Activated CD4-positive, alpha-beta T cell treated with anti-CD3 and anti-CD28 coated beads, Interleukin-2, amount 50 U/mL, for 4 hours (primary cell): ENCODE measurements at regions not wholly inside any gene's neighbourhood (a gene's known extent, or its start where the extent isn't known, plus 50 kb on each side); places are given as distances from the start of the nearest gene placed in this dataset.

Experiments used
- DNase-seq, 2 experiments: peaks; one replicate each; pipeline ENCODE4 v3.0.0-alpha.2; 2020

DNA sequence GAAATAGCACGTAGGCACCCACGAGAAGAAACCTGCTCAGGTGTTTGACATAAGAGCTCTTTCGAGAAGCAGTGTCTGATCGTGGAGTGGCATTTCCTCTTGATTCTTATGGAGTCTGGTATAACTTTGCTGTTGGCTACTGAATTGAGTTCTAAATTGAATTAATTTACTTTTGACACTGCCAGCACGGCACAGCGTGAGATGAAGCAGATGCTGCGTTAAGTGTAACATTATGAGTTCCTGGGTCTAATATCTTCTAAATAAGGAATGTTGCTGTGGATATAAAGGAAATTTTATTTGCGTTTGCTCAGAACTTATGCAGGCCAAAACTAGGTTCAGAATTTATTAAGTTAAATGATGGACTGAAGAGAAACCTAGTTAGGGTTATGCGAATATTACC is 919.9 kb downstream of the TUSC7 start:
- DNase-seq = no peak

DNA sequence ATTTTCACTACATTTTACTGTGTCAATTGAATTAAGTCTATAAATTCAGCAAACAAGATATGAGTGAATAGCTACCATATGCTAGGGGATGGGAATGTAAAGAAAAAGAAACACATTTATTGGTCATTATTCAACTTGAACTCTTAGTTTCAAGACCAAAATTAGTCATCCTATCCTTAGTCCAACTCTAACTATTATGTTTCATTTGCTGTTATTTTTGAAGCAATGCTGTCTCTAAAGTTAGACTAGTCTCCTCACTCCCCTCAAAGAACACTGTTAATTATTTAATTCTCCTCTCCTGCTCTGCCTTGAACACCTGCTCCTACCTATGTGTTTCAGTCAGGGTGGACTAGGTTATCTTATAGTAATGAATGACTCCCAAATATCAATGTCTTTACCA is 920.9 kb downstream of the TUSC7 start:
- DNase-seq = no peak

DNA sequence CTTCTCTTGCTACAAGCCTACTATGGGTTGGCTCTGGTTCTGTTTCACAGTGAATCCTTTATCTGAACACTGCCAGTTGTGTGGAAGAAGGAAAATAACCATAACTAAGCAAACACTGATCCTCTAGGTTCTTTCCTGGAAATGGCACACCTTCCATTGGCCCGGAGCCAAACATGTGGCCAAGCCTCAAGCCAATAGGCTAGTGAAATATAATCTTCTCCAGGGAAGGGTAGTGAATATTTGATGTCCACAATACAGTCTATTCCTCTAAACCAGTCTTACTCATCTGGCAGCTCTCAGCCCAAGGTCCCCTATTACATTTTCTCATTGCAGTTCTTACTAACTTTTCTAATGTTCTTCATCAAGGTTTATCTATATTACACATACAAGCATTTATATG is 921.3 kb downstream of the TUSC7 start:
- no peak for DNase-seq

DNA sequence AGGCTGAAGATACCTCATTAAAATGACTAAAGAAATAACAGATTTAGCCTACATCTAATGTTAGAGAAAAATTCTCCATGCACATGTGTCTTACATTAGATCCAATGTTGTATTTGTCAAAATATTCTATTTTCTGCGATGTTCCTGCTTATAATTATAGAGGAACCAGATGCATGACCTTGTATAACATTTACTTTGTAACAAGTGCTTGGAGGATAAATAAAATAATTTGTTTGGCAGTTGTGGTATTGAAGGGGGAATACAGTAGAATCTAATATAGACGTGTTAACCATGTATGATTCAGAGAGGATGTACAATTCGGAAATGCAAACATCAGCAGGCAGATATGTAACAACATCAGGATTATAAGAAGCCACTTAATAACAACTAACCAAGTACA is 922.2 kb downstream of the TUSC7 start:
- no peak for DNase-seq

DNA sequence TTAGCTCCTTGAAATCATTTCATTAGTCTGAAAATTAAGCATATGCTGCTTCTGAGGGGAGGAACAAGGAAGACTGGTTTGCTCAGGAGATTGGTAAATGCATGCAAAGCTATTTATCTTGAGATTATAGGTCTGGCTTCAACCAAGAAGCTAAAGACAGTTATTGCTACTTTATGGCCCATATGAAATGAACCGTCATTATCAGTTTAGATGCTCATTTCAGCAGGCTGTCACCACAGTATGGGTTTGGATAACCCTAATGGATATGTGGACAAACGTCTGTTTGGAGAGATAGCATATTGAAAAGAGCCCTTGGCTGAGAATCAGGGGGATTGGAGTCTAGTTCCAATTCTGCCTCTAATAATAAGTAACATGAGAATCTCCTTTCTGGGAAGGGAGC is 922.6 kb downstream of the TUSC7 start:
- no peak for DNase-seq

DNA sequence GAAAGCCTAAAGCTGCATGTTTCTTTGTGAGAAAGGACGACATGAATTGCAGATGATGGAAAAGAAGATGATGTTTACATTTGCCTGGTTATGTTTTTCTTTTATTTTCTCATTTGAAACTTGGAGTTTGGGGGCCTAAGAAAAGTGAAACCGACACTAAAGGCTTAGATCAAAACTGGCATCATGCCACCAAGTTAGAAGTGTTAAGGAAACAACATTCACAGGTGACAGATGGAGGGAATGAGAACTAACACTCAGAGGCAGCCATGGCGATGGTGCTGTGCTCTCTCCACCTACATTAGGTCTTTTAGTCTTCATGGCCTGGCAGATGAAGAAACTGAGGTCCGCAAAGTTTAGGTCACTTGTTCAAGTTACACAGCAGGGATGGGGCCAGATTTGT is 923.6 kb downstream of the TUSC7 start:
- no peak for DNase-seq

DNA sequence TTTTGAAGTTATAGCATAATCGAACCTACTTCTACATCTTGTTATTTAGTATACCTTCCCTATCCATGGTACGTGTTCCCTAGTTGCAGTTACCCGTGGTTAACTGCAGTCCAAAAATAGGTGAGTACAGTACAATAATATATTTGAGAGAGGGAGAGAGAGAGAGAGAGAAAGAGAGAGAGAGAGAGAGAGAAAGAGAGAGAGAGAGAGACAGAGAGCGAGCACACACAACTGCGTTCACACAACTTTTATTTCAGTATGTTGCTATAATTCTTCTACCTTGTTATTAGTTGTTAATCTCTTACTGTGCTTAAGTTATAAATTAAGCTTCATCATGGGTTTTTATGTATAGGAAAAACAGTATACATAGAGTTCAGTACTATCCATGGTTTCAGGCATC is 928.1 kb downstream of the TUSC7 start:
- DNase-seq = no peak

DNA sequence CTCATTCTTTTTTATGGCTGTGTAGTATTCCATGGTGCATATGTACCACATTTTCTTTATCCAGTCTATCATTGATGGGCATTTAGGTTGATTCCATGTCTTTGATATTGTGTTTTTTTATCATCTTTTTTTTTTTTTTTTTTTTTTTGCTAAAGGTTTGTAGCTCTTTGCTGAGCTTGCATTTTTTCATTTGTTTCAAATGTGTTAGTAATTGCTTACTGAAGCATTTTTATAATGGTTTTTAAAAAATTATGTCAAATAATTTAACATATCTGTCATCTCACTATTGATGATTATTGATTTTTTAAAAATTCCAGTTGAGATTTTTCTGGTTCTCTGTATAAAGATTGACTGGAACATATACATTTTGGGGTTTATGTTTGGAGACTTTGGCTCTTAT is 934.6 kb downstream of the TUSC7 start:
- DNase-seq = no peak

DNA sequence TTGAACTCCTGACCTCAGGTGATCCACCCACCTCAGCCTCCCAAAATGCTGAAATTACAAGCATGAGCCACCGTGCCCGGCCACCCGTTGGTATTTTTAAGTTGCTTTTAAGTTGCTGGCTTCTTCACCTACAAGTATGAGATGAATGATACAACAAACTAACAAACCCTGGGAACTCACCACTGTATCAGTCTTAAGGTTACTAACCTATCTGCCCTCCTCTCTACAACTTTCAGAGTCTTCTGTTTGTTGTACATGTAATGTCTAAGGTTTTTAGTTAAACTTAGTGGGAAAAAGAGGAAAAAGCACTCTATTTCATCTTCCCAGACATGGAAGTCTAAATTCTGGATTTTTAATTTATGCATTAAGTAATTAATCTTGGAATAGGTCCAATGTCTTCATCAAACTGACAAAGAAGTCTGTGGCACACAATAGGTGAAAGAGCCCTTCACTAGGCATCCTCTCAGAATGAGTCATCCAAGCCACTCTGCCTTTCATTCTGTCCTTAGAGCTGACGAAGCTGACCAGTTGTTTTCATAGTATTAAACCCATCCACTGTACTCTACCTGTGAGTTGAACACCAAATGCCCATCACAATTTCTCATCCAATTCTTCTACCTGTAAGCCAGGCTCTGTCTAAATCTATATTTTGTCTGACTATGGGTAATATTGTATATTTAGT is 936.1 kb downstream of the TUSC7 start:
- no peak for DNase-seq

DNA sequence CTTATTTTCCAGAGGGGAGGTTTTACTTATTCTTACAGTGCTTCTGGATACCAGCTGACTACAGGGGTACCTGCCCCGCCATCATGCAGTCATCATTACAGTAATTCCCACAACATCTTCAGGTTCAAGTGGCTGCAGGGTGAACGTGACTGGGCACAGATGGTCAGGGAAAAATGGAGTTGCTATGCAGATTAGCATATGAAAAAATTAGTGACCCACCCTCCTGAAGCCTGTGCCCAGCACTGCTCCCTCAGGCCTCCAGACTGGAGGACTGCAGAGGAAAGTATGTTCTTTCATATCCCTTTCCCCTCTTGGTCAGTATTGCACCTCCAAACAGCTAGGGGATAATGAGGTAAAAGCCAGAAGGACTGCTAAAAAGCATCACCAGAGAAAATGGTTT is 937.9 kb downstream of the TUSC7 start:
- no peak for DNase-seq

DNA sequence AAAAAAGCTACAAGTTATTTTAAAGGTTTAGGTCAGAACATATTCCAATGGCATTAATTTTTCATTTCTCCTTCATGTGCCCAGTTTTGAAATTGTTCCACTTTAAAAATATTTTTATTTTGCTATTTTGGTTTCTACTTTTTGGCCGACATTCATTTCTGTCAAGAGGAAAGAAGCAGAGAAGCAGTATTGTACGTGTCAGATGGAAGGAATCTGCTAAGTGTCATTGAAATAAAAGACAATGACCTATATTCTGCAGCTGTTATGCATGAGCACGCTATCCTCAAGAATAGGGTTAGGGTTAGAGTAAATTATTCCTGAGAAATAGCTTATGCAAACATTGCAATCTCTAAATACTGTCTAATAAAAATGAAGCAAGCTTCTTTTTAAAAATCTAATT is 941.7 kb downstream of the TUSC7 start:
- no peak for DNase-seq

DNA sequence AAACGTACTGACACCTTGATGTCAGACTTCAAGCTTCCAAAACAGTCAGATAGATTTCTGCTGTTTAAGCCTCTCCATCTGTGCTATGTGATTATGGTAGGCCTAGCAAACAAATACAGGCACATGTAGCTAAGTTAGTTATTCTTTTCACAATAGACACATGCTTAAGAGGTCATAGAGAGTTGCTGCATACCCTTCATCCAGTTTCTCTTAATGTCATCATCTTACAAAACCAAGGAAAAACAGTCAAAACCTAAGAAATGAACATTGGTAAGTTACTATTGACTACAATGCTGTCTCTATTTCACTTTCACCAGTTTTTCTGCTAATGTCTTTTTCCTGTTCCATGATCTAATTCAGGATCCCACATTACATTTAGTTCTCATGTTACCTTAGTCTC is 946.8 kb downstream of the TUSC7 start:
- no peak for DNase-seq

DNA sequence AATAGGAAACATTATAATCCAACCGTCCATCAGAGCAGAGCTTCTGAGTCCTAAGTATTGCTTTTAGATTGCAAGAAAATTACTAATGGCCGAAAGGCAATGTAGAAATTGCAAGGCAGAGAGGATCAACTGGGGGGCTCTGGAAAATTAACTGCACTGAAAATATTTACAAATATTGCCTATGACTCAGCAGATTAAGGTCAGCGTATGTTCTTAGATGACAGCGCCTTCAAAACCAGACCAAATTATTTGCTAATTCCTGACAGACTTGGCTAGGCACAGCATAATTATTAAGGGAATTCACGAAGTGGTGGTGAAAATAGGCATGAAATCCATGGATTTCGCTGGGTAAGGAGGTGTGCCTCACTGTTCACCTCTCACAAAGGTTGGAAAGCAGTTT is 947.7 kb downstream of the TUSC7 start:
- no peak for DNase-seq

DNA sequence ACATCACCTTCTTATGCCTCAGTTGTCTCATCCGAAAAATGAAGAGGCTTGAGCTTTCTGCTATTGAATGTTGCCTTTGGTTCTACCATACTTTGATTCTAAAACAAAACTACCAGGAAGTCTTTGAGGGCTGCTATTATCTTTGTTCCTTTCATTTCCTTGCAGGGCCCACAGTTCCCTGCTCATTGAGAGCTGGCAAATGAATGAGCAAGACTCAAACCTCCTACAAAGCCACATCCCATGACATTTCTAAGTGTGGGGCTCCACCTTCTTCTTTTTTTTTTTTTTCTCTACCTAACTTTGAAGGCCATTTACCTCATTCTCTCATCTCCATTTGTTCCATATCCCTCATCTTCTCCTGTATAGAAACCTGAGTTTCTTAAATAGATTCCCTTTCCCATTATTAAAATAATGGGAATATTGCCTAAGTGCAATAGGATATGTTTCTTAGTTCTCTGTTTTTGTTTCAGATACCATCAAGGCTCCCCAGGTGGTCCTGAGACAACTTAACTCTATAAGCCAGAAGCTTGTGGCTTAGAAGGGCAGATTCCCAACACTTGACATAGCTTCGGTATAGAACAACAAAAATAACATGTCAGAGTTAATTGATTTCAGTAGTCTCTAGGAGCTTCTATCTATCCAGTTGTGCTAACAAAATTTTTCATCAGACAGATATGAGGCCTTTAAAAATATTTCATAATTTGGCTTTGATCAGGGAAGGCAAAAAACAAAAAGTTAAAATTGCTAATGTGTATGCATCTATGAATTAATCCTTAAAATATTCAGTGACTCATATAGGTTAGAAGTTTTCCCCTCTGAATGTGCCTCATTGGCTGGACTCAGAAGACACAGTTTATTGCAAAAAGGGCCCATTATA is 951.6 kb downstream of the TUSC7 start:
- DNase-seq = no peak

DNA sequence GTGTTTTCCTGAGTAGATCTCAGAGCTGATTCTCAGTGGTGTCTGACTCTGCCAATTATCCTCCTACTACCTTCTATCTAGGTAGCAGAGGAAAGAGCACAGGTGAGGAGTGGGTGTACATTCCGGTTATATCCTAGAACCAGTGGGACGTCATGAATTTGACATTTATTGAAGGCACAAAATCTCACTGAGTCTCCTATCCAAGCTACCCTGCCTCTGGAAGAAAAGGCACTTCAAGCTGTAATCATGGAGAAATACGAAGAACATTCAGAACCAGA is 952.2 kb downstream of the TUSC7 start:
- DNase-seq = no peak

DNA sequence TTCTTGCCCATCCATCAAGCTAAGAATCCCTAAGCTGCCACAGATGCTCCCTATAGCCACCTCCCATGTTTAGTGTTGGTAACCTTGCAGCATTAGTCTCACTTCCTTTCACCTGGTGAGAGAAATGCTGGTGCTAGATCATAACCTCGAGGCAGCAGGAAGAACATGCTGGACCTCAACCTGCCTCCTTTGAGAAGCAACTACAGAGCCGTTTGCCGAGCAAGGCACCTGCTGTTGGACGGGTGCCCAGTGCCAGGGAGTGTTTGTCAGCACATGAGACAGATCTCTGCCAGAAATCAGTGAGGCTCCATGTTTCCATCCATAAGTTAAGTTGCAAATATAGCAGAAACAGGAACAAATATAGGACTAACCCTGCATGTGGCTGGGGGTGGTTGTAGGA is 955.7 kb downstream of the TUSC7 start:
- no peak for DNase-seq

DNA sequence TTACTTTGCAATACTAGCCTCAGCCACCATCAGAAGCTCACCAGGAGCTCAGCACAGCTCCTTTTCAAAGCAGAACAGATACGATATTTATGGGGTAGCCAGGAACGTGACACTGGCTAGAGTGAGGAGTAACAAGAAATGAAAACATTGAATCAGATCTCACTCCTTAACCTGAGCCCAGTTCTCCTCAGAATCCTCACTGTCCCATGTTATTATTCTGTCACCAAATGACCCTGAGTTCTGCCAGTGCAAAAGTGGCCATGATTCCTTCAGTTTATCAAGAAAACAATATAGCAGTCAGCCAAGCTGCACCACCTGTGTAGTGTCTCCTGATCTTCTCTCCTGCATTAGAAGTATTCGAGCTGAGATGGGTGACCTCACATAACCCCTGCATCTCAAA is 956.7 kb downstream of the TUSC7 start:
- DNase-seq = no peak

DNA sequence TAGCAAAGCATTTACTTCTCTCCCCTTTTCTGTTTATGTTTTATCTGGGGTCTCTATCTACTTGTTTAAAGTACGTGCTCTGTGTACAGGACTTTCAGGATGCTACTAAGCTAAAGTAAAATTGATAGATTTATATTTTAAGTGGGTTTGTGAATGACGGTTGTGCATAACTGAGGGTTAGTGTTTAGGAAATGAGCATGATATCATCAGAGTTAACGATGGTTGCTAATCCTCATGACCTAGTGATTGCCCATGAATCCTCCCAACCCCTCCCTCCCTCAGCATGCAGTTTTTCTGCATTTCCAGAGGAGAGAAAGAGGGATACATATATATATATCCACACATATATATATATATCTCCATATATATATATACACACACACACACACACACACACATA is 957.2 kb downstream of the TUSC7 start:
- no peak for DNase-seq

DNA sequence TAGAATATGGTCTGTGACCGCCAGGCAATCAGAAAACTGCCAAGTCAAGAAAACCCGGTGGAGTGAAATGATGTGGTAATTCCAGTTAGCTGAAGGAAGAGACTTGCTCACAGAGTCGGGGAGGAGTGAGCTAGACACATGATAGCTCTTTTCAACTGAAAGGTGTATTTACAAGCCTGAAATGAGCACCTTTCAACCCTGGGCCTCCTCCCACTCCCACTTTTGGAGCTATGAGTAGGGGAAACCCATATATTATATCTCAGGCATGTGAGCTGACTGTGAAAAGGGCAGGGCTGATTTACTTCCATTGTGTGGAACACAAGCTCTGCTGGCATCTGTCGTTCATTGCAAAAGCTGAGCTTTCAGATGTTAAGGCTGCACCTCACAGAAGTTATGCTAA is 960.2 kb downstream of the TUSC7 start:
- no peak for DNase-seq

DNA sequence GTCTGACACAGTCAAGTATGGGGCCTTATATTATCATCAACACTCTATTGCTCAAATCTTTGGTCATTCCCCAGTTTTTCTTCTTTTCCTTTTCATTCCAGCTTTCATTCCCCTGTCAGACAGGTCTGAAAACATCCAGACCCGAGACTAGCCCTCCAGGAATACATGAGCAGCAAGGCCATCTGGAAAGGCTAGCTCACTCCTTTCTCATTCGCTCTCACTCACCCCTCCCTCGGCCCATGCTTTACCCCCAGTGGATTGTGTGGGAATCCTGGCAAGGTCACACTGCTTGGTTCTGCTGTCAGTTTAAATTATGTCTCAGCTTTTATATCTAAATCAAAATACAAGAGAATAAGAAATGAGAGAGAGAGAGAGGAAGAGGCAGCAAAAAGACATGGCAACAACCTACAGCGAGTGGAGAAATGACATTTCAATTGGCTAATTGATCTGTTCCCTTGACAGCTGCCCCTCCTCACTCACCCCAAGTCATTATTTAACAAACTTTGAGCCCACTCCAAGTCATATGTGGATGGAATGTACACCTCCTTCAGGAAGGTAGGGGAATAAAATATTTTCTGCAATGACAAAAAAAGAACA is 962.2 kb downstream of the TUSC7 start:
- DNase-seq = no peak

DNA sequence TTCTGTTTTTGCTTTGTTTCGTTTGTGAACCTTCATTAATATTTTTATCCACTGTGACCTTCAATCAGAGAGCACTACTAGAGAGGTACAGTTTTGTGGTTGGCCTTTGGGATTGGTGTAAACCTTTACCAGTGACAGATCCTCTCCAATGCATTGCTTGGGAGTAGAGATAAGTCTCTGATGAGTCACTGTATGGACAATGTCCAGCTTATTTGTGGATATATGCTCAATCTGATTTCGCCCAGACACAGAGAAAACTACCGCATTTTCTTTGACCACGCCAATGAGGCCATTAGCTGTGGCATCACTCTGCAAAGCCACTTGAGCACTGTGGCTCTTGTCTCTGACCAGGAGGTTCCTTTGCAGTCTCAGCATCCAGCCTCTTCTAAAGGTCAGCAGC is 964.7 kb downstream of the TUSC7 start:
- DNase-seq = no peak

DNA sequence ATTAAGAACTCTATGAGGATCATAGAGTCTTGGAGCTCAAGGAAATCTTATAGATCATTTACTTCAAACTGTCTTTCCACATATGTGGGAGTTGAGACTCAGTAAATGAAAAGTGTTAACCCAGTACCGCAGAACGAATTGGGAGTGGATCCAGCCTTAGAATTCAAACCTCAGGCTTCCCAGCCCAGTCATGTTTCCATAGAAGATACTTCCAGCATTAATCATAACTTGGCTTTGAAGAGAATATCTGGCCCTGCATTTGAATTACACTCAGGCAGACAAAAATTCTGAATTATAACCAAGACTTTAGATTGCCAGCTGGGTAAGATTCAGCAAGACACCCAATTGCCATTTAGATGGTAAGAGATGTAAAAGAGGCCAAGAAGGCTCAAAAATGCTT is 972.0 kb downstream of the TUSC7 start:
- DNase-seq = no peak

DNA sequence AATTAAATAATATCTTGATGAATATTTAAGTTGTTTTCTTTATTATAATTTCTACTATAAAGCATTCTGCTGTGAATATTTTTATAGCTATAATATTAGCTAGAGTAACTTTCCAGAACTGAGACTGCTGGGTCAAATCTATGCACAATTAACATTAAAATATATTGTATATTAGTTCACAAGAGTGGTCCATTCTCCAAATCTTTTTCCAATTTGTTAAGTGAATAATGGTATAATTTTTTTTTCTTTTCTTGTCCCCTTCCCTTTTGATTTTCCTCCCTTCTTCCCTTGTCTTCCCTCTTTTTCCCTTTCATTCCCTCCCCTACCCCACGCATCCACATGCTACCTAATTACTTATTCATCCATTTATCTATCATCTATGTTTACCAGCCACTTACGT is 977.5 kb downstream of the TUSC7 start:
- DNase-seq = no peak

DNA sequence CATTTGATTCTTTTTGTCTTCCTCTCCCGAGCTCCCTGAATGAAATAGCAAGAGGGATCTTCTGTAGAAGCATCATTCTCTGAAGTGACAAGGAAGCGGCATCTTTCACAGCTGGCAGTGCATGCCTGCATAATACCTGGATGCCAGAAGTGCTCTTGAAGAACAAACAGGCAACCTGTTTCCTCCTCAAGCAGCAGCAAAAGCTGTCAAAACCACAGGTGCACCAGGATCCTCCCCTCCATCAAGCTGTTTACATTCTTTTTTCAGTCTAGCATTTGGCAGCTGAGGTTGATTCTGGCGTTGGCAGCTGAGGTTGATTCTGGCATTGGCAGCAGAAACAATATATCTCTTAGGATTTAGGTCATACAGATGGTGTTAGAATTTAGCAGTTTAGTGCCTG is 979.0 kb downstream of the TUSC7 start:
- no peak for DNase-seq

DNA sequence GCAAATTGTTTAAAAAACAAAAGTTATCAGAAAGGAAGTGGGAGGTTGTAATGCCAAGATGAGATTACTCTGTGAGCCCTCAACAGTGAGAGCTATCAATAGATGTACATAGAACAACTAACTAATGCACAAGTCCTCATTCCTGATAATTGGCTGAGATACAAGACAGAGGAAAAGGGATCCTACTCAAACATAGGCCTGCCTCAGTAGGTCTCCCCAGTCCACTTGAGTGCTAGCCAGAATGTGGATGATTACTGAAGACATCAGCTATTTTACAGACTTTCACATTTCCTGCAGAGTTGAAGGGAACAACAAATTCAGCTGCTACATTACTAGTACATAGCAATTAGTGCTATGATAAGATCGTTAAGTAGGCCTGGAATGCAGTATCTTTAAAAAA is 981.9 kb downstream of the TUSC7 start:
- no peak for DNase-seq
